OCI-LY1 (cell line): ENCODE measurements at regions not wholly inside any gene's neighbourhood (a gene's known extent, or its start where the extent isn't known, plus 50 kb on each side); places are given as distances from the start of the nearest gene placed in this dataset.

Source experiments
- CTCF ChIP-seq: fragments of 200-600 bp; sonication (generic), shearing (Covaris generic); IDR thresholded peaks from 2 replicates; pipeline ENCODE4 v1.5.1; 2017; ENCODE audit warnings: mild to moderate bottlenecking, antibody characterized with exemption, low read length, moderate library complexity, mixed read lengths
- EZH2 ChIP-seq: fragments of 200-600 bp; sonication (generic), shearing (Covaris generic); IDR thresholded peaks from 2 replicates; pipeline ENCODE4 v1.8.0; 2017; ENCODE audit warnings: borderline replicate concordance, mixed run types, mild to moderate bottlenecking, antibody characterized with exemption, low read length, moderate library complexity, mixed read lengths

- TF ChIP-seq CTCF (no peak), EZH2 (no peak)
Observed at GRCh38 chr21:24634749-24635148, 972.5 kb downstream of the MRPL39 start.
